EL (cell line): ENCODE measurements at regions not wholly inside any gene's neighbourhood (a gene's known extent, or its start where the extent isn't known, plus 50 kb on each side); places are given as distances from the start of the nearest gene placed in this dataset.
A peak's percentile ranks its signal among the peaks of the same experiment; 100 is the strongest.
"Not testable (repeated sequence)": the region's sequence is repeated elsewhere in the genome, so short reads cannot be mapped to it uniquely, and the experiment has no call there.

Experiments
- DNase-seq: peaks from one replicate; pipeline ENCODE4 v3.0.0-alpha.2; 2016

- DNase-seq: no peak
These were observed 73.7 kb downstream of the GEMIN8 start for GRCh38 chrX:13955975-13956374.

- no peak for DNase-seq
These were observed 74.5 kb downstream of the GEMIN8 start for GRCh38 chrX:13955095-13955647.

- no peak for DNase-seq
These were observed 77.1 kb downstream of the GEMIN8 start for GRCh38 chrX:13952581-13952980.

GRCh38 chrX:13946223-13946622, 83.5 kb downstream of the GEMIN8 start:
- not testable (repeated sequence) for DNase-seq

GRCh38 chrX:13945787-13946186, 83.9 kb downstream of the GEMIN8 start:
- DNase-seq: not testable (repeated sequence)

GRCh38 chrX:13940671-13941070, 89.0 kb downstream of the GEMIN8 start:
- DNase-seq: no peak

GRCh38 chrX:13939741-13940597, 89.7 kb downstream of the GEMIN8 start:
- no peak for DNase-seq

- no peak for DNase-seq
These were observed 90.7 kb downstream of the GEMIN8 start for GRCh38 chrX:13938829-13939530.

GRCh38 chrX:13938051-13938828, 91.5 kb downstream of the GEMIN8 start:
- peak; percentile 2 for DNase-seq

GRCh38 chrX:13937370-13938050, 92.2 kb downstream of the GEMIN8 start:
- peak; percentile 1 for DNase-seq

- DNase-seq: no peak
These were observed 93.0 kb downstream of the GEMIN8 start for GRCh38 chrX:13936521-13937225.

- DNase-seq: no peak
These were observed 95.0 kb downstream of the GEMIN8 start for GRCh38 chrX:13934731-13935130.

GRCh38 chrX:13933851-13934250, 95.8 kb downstream of the GEMIN8 start:
- no peak for DNase-seq

- DNase-seq: no peak
These were observed 96.3 kb downstream of the GEMIN8 start for GRCh38 chrX:13933352-13933751.

GRCh38 chrX:13932416-13932815, 97.3 kb downstream of the GEMIN8 start:
- no peak for DNase-seq

GRCh38 chrX:13927175-13927574, 102.5 kb downstream of the GEMIN8 start:
- DNase-seq: no peak

GRCh38 chrX:13923845-13924244, 105.8 kb downstream of the GEMIN8 start:
- DNase-seq: no peak

GRCh38 chrX:13923289-13923688, 106.4 kb upstream of the GPM6B start:
- DNase-seq: no peak

- no peak for DNase-seq
These were observed 100.6 kb upstream of the GPM6B start for GRCh38 chrX:13917507-13917906.

GRCh38 chrX:13911586-13911985, 94.7 kb upstream of the GPM6B start:
- no peak for DNase-seq

GRCh38 chrX:13906093-13906492, 89.2 kb upstream of the GPM6B start:
- no peak for DNase-seq

GRCh38 chrX:13903405-13903804, 86.5 kb upstream of the GPM6B start:
- no peak for DNase-seq
